Peyer's patch (tissue), 4 donors: ENCODE measurements at regions not wholly inside any gene's neighbourhood (a gene's known extent, or its start where the extent isn't known, plus 50 kb on each side); places are given as distances from the start of the nearest gene placed in this dataset.

Experiments used
- DNase-seq, 3 donors: peaks; one replicate each; pipeline ENCODE4 v3.0.0-alpha.2; 2017 to 2019
- H3K27ac ChIP-seq, 4 donors: fragments of 200-600 bp; sonication (generic); one replicate each; pipeline ENCODE4 v1.5.1; 2016 to 2019
- H3K27me3 ChIP-seq, 2 donors: fragments of 200-600 bp; sonication (generic); one replicate each; pipeline ENCODE4 v1.5.1; 2019
- H3K36me3 ChIP-seq, 3 donors: fragments of 200-600 bp; sonication (generic); one replicate each; pipeline ENCODE4 v1.5.1; 2016 to 2019
- H3K4me1 ChIP-seq, 4 donors: fragments of 200-600 bp; sonication (generic); one replicate each; pipeline ENCODE4 v1.5.1; 2016 to 2019
- H3K4me3 ChIP-seq, 4 donors: fragments of 200-600 bp; sonication (generic); 1 replicate in 3 of 4; 2 replicates in 1 of 4; pipeline ENCODE4 v1.5.1; 2016 to 2019; ENCODE audit warnings: mild to moderate bottlenecking in 1 of 4
- H3K9me3 ChIP-seq, 4 donors: fragments of 200-600 bp; sonication (generic); one replicate each; pipeline ENCODE4 v1.5.1; 2016 to 2019; ENCODE audit warnings: mild to moderate bottlenecking in 1 of 4
- POLR2A ChIP-seq, 2 donors: fragments of 450-650 bp; IDR thresholded peaks; one replicate each; pipeline ENCODE4 v1.5.1; 2017; ENCODE audit warnings: antibody characterized with exemption in 2 of 2, mild to moderate bottlenecking in 2 of 2, moderate library complexity in 2 of 2
- TF ChIP-seq, protein P1 (sequence below), 6 experiments: fragments of 450-650 bp in 4 of 6; fragments of 200-600 bp in 2 of 6; sonication (generic) in 1 of 6; IDR thresholded peaks; one replicate each; pipeline ENCODE4 v1.5.1; 2017 to 2019; ENCODE audit warnings: antibody characterized with exemption in 6 of 6, mild to moderate bottlenecking in 3 of 6, moderate library complexity in 1 of 6

DNA sequence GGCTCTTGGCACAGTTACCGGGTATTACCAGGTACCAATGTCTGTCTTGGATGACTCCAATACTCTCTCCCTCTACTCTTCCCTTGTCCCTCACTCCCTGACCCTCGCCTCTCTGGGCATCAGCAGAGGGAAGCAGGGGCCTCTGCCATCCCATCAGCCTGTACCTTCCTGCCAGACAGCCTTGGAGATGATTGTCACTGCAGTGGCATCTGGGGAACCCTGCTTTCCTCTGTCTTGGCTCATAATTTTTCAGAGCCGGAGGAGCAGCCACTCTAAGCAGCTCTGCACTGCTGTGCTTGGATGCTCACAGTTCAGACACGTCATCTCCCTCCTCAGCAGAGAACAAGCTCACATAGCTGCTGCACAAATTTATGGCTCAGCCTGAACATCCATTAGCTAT lies 274.1 kb downstream of the SMARCA2 start:
- DNase-seq: no peak
- Histone ChIP-seq H3K27me3 (no peaks in the 10 kb centered on the region), H3K4me1 (no peaks in the 10 kb centered on the region), H3K36me3 (no peaks in the 10 kb centered on the region), H3K9me3 (no peaks in the 10 kb centered on the region), H3K27ac (no peak overlapping the region), H3K4me3 (no peak overlapping the region)
- no peak for TF ChIP-seq POLR2A (IDR thresholded peaks at IDR 0.05)
- TF ChIP-seq, protein P1, sequence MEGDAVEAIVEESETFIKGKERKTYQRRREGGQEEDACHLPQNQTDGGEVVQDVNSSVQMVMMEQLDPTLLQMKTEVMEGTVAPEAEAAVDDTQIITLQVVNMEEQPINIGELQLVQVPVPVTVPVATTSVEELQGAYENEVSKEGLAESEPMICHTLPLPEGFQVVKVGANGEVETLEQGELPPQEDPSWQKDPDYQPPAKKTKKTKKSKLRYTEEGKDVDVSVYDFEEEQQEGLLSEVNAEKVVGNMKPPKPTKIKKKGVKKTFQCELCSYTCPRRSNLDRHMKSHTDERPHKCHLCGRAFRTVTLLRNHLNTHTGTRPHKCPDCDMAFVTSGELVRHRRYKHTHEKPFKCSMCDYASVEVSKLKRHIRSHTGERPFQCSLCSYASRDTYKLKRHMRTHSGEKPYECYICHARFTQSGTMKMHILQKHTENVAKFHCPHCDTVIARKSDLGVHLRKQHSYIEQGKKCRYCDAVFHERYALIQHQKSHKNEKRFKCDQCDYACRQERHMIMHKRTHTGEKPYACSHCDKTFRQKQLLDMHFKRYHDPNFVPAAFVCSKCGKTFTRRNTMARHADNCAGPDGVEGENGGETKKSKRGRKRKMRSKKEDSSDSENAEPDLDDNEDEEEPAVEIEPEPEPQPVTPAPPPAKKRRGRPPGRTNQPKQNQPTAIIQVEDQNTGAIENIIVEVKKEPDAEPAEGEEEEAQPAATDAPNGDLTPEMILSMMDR (IDR thresholded peaks at IDR 0.05): no peak

DNA sequence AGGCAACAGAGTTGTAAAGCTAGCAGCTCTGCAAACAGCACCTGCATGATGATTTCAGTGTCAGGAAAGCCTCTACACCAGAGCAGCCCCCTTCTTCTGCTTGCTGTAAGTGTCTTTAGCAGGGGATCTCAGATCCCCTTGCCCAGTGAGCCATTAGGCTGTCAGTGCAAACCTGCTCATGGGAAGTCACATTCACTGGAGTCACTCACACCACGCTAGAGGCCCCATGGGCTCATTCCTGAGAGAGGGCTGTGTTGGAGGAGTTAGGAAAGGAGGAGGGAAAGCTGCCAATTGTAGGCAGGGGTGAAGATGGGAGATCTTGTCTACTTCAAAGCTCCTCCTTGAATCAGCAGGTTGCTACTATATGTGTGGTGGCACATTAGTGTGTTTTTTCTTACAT lies 275.2 kb downstream of the SMARCA2 start:
- H3K27me3 ChIP-seq: no peaks in the 10 kb centered on the region
- no peak for DNase-seq
- no peaks in the 10 kb centered on the region for H3K4me1 ChIP-seq
- TF ChIP-seq, protein P1 (IDR thresholded peaks at IDR 0.05): no peak
- no peak for TF ChIP-seq POLR2A (IDR thresholded peaks at IDR 0.05)
- no peak overlapping the region for H3K4me3 ChIP-seq
- no peak overlapping the region for H3K27ac ChIP-seq
- no peaks in the 10 kb centered on the region for H3K9me3 ChIP-seq
- no peaks in the 10 kb centered on the region for H3K36me3 ChIP-seq

DNA sequence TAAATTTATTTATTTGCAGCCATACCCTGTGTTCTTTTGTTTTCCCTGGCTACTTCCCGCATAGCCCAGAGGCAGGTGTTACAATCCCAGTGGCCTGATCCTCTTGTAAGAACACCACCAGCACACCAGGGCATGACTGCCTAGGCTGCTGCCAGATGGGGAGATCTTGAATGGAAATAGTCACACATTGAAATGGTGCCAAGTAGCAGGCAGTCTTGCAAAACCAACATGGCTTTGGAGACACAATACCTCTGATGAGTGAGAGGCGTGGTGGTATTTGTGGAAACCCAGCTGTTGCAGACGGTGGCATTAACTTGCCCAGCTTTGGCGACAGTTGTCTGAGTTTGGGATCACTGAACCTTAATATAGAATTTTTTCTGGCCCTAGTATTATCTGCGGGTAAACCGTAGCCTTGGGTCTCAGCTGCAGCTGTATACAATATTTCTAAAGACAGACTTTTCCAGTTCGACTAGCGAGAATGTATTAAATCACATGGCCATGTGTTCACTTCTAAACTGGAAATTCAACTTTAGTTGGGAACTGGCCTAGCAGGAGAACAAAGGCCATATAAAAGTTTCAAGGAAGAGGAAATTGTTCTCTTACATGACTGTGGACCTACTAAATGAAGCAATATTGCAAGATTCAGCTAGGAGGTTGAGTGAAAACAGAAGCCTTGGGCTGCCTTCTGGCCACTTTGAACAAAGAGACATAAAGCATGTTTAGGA lies 277.0 kb downstream of the SMARCA2 start:
- H3K4me1 ChIP-seq: no peaks in the 10 kb centered on the region
- H3K27me3 ChIP-seq: no peaks in the 10 kb centered on the region
- H3K9me3 ChIP-seq: no peaks in the 10 kb centered on the region
- TF ChIP-seq POLR2A (IDR thresholded peaks at IDR 0.05): no peak
- TF ChIP-seq, protein P1 (IDR thresholded peaks at IDR 0.05): no peak
- H3K4me3 ChIP-seq: no peak overlapping the region
- no peak overlapping the region for H3K27ac ChIP-seq
- no peaks in the 10 kb centered on the region for H3K36me3 ChIP-seq
- DNase-seq: no peak

DNA sequence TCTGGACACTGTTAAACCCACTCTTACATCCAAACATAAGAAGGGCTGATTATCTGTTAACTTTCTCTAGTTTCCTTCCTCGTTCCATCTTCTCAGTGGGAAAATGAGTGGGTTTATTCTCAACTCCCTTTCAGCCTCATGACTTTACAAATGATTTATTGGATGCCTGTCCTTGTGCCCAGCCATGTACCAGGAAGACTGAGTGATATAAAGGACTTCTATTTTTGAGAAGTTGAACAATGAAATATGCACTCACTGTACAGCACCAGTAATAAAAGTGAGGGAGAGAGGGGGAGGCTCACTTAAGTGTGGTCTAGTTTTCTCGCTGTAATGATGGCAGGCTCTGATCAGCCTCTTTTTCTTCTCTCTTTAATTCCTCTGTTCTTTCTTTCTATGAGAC lies 277.6 kb downstream of the SMARCA2 start:
- Histone ChIP-seq H3K9me3 (no peaks in the 10 kb centered on the region), H3K4me3 (no peak overlapping the region), H3K4me1 (no peaks in the 10 kb centered on the region), H3K36me3 (no peaks in the 10 kb centered on the region), H3K27ac (no peak overlapping the region), H3K27me3 (no peaks in the 10 kb centered on the region)
- TF ChIP-seq, protein P1 (IDR thresholded peaks at IDR 0.05): no peak
- TF ChIP-seq POLR2A (IDR thresholded peaks at IDR 0.05): no peak
- no peak for DNase-seq

DNA sequence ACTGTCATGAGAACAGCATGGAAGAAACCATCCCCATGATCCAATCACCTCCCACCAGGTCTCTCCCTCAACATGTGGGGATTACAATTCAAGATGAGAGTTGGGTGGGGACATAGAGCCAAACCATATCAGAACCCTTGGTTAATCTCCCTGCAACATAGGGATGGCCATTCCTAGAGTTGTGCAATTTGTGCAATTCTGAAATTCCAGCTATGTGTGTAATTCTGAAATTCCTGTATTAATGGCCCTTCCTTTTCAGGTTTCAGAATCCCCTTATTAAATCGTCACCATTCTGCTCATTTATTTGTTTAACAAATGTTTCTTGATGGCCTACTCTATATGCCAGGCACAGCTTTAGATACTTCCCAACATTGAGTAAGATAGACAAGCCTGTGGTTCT lies 282.6 kb downstream of the SMARCA2 start:
- no peaks in the 10 kb centered on the region for H3K4me1 ChIP-seq
- no peaks in the 10 kb centered on the region for H3K9me3 ChIP-seq
- no peaks in the 10 kb centered on the region for H3K27me3 ChIP-seq
- H3K4me3 ChIP-seq: no peak overlapping the region
- DNase-seq: no peak
- H3K27ac ChIP-seq: no peak overlapping the region
- H3K36me3 ChIP-seq: no peaks in the 10 kb centered on the region
- TF ChIP-seq, protein P1 (IDR thresholded peaks at IDR 0.05): no peak
- no peak for TF ChIP-seq POLR2A (IDR thresholded peaks at IDR 0.05)

DNA sequence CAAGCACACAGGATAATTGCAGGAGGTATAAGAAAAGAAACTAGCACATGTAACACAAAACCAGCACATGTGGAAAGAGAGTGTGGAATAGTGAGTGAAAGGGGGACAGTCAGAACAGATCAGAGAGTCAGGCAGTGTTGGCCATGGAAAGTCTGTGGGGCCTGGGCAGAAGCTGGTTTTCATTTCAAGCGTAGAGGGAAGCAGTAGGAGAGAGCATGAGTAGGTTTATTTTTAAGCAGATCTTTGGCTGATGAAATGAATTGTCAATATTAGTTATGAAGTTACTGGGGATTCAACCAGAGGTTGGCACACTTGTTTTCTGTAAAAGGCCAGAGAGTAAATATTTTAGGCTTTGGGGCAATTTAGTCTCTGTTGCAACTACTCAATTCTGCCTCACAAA lies 283.1 kb downstream of the SMARCA2 start:
- no peak for TF ChIP-seq POLR2A (IDR thresholded peaks at IDR 0.05)
- TF ChIP-seq, protein P1 (IDR thresholded peaks at IDR 0.05): no peak
- H3K9me3 ChIP-seq: no peaks in the 10 kb centered on the region
- no peaks in the 10 kb centered on the region for H3K27me3 ChIP-seq
- DNase-seq: no peak
- H3K4me1 ChIP-seq: no peaks in the 10 kb centered on the region
- no peak overlapping the region for H3K4me3 ChIP-seq
- H3K27ac ChIP-seq: no peak overlapping the region
- no peaks in the 10 kb centered on the region for H3K36me3 ChIP-seq
